ENCODE measurements at regions not wholly inside any gene's neighbourhood (a gene's known extent, or its start where the extent isn't known, plus 50 kb on each side); places are given as distances from the start of the nearest gene placed in this dataset.
A peak's percentile ranks its signal among the peaks of the same experiment; 100 is the strongest.

DNA sequence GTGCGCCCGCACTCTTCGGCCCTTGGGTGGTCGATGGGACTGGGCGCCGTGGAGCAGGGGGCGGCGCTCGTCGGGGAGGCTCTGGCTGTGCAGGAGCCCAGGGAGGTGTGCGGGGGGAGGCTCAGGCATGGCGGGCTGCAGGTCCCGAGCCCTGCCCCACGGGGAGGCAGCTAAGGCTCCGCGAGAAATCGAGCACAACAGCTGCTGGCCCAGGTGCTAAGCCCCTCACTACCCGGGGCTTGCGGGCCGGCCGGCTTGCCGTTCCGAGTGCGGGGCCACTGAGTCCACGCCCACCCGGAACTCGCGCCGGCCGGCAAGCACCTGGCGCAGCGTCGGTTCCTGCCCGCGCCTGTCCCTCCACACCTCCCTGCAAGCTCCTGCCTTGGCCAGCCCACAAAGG lies 462.3 kb upstream of the JARID2 start:
- TF ChIP-seq EZH2phosphoT487 (IDR thresholded peaks at IDR 0.05; ENCODE audit: low read depth, severe bottlenecking, unreplicated experiment) (no peak), EZH2 (IDR thresholded peaks at IDR 0.05; ENCODE audit: borderline replicate concordance) (no peak)
- TF ChIP-seq, protein P1, sequence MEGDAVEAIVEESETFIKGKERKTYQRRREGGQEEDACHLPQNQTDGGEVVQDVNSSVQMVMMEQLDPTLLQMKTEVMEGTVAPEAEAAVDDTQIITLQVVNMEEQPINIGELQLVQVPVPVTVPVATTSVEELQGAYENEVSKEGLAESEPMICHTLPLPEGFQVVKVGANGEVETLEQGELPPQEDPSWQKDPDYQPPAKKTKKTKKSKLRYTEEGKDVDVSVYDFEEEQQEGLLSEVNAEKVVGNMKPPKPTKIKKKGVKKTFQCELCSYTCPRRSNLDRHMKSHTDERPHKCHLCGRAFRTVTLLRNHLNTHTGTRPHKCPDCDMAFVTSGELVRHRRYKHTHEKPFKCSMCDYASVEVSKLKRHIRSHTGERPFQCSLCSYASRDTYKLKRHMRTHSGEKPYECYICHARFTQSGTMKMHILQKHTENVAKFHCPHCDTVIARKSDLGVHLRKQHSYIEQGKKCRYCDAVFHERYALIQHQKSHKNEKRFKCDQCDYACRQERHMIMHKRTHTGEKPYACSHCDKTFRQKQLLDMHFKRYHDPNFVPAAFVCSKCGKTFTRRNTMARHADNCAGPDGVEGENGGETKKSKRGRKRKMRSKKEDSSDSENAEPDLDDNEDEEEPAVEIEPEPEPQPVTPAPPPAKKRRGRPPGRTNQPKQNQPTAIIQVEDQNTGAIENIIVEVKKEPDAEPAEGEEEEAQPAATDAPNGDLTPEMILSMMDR (IDR thresholded peaks at IDR 0.05; ENCODE audit: poor library complexity) = no peak
- Histone ChIP-seq H3K4me2 (no peak overlapping the region), H3K9me3 (ENCODE audit: low read depth) (no peaks in the 10 kb centered on the region), H3K27me3 (no peaks in the 10 kb centered on the region), H3K9me2 (replicated peaks; ENCODE audit: insufficient read depth) (no peaks in the 10 kb centered on the region), H3K27ac (no peak overlapping the region), H3K4me1 (ENCODE audit: insufficient read depth) (peaks cover 6% of the 10 kb centered on the region), H4K20me1 (ENCODE audit: insufficient read depth, poor library complexity, severe bottlenecking) (no peaks in the 10 kb centered on the region), H3K4me3 (no peak overlapping the region), H3K79me2 (no peaks in the 10 kb centered on the region), H3K36me3 (replicated peaks; ENCODE audit: insufficient read depth, low read depth) (no peaks in the 10 kb centered on the region), H2AFZ (no peak overlapping the region)
- DNase-seq (ENCODE audit: low spot score) = no peak
- 98% methylated on average over 32 of the region's 35 CpGs for whole genome bisulfite sequencing (ENCODE audit: low lambda C conversion rate, missing lambda C conversion rate)

DNA sequence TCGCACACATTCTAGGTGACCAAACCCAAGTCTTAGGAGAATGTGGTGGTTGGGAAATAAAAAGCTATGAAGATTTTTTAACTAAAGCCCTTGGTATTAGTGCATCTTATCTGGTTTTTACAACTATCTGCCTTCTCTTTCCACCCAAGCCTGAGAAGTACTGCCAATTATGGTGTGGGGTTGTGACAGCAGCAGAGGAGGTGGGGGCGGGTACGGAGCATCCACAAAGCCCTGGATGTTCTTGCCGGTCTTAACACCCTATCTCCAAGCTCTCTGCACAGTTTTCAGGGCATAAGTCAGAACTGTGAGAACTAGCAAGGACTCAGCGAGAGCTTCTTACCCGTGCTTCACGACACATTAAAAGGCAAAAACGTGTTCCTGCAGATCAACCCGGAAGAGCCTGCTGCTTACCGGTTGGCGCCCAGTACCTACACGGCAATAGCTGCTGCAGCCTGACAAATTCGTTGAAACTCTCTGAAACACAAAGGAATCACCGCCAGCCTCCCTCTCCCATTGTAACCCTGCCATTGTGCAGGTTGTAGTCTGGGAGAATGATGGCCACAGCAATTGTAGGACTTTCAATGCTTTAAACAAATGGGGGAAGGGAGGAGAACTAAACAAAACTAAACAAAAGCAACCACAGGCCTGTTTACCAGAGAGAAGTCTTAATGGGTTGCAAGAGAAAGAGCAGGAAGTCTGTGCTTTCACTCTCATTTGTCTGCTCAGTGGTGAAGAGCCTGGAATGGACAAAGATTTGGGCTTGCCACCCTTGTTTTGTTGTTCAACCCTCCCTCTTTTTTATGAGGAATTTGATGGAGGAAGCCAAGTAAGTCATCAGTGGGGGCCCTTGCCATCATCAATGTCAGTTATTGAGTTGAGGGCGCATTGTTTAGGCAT lies 461.0 kb upstream of the JARID2 start:
- Histone ChIP-seq H3K4me2 (peak overlapping the region; percentile 68), H3K9me2 (replicated peaks; ENCODE audit: insufficient read depth) (no peaks in the 10 kb centered on the region), H2AFZ (peak overlapping the region; percentile 32), H3K4me1 (ENCODE audit: insufficient read depth) (peaks cover 6% of the 10 kb centered on the region), H3K4me3 (no peak overlapping the region), H3K27me3 (no peaks in the 10 kb centered on the region), H3K79me2 (no peaks in the 10 kb centered on the region), H3K27ac (no peak overlapping the region), H3K9me3 (ENCODE audit: low read depth) (no peaks in the 10 kb centered on the region), H4K20me1 (ENCODE audit: insufficient read depth, poor library complexity, severe bottlenecking) (no peaks in the 10 kb centered on the region), H3K36me3 (replicated peaks; ENCODE audit: insufficient read depth, low read depth) (no peaks in the 10 kb centered on the region)
- no peak for TF ChIP-seq EZH2phosphoT487 (IDR thresholded peaks at IDR 0.05; ENCODE audit: low read depth, severe bottlenecking, unreplicated experiment)
- no peak for TF ChIP-seq EZH2 (IDR thresholded peaks at IDR 0.05; ENCODE audit: borderline replicate concordance)
- TF ChIP-seq, protein P1 (IDR thresholded peaks at IDR 0.05; ENCODE audit: poor library complexity) = no peak
- peak; percentile 27 for DNase-seq (ENCODE audit: low spot score)
- 36% methylated on average over 15 of the region's 15 CpGs for WGBS (ENCODE audit: low lambda C conversion rate, missing lambda C conversion rate)

DNA sequence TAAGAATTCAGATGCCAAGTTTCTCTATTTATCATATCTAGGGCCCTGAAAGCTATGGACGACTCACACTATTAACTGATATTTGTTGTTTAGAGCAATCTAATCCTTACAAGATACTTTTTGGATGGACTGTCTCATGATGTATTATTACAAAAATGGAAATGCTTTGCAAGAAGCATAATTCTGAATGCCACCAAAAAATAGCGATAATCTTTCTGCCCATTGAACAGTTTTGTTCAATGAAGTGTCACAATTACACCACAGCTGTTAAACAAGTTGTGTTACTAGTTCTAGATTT lies 460.4 kb upstream of the JARID2 start:
- Histone ChIP-seq H3K4me1 (ENCODE audit: insufficient read depth) (peaks cover 6% of the 10 kb centered on the region), H3K4me2 (peak overlapping the region; percentile 68), H3K36me3 (replicated peaks; ENCODE audit: insufficient read depth, low read depth) (no peaks in the 10 kb centered on the region), H4K20me1 (ENCODE audit: insufficient read depth, poor library complexity, severe bottlenecking) (no peaks in the 10 kb centered on the region), H2AFZ (peak overlapping the region; percentile 32), H3K9me2 (replicated peaks; ENCODE audit: insufficient read depth) (no peaks in the 10 kb centered on the region), H3K27me3 (no peaks in the 10 kb centered on the region), H3K4me3 (no peak overlapping the region), H3K9me3 (ENCODE audit: low read depth) (no peaks in the 10 kb centered on the region), H3K79me2 (no peaks in the 10 kb centered on the region), H3K27ac (no peak overlapping the region)
- 79% methylated on average over 2 of the region's 2 CpGs for WGBS (ENCODE audit: low lambda C conversion rate, missing lambda C conversion rate)
- DNase-seq (ENCODE audit: low spot score) = no peak
- TF ChIP-seq, protein P1 (IDR thresholded peaks at IDR 0.05; ENCODE audit: poor library complexity) = no peak
- TF ChIP-seq EZH2phosphoT487 (IDR thresholded peaks at IDR 0.05; ENCODE audit: low read depth, severe bottlenecking, unreplicated experiment) (no peak), EZH2 (IDR thresholded peaks at IDR 0.05; ENCODE audit: borderline replicate concordance) (no peak)
